ENCODE measurements at regions not wholly inside any gene's neighbourhood (a gene's known extent, or its start where the extent isn't known, plus 50 kb on each side); places are given as distances from the start of the nearest gene placed in this dataset.

DNA sequence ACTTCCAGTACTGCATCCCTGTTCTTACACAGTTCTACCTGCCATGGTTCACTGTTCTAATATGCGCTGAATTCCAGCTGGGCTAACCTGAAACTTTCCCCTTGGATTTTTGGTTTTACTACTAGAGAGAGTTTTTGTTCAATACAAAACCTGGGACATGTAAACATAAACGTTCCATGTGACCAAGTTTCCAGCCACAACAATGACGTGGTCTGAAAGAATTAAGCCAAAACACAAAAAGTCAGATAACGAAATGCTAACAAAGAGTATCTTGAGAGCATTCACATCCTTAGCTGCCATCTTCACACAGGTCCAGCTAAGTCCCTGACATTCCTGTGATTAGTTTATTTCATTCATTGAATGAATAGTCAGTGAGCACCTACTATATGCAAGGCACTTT lies 467.0 kb upstream of the PKDCC start:
- TF ChIP-seq, protein P1, sequence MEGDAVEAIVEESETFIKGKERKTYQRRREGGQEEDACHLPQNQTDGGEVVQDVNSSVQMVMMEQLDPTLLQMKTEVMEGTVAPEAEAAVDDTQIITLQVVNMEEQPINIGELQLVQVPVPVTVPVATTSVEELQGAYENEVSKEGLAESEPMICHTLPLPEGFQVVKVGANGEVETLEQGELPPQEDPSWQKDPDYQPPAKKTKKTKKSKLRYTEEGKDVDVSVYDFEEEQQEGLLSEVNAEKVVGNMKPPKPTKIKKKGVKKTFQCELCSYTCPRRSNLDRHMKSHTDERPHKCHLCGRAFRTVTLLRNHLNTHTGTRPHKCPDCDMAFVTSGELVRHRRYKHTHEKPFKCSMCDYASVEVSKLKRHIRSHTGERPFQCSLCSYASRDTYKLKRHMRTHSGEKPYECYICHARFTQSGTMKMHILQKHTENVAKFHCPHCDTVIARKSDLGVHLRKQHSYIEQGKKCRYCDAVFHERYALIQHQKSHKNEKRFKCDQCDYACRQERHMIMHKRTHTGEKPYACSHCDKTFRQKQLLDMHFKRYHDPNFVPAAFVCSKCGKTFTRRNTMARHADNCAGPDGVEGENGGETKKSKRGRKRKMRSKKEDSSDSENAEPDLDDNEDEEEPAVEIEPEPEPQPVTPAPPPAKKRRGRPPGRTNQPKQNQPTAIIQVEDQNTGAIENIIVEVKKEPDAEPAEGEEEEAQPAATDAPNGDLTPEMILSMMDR (IDR thresholded peaks at IDR 0.05) = no peak
- TF ChIP-seq, protein P2, sequence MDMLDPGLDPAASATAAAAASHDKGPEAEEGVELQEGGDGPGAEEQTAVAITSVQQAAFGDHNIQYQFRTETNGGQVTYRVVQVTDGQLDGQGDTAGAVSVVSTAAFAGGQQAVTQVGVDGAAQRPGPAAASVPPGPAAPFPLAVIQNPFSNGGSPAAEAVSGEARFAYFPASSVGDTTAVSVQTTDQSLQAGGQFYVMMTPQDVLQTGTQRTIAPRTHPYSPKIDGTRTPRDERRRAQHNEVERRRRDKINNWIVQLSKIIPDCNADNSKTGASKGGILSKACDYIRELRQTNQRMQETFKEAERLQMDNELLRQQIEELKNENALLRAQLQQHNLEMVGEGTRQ (IDR thresholded peaks at IDR 0.05) = no peak
- TF ChIP-seq POLR2A (IDR thresholded peaks at IDR 0.05; ENCODE audit: low read length) (no peak), POLR2AphosphoS2 (conservative IDR thresholded peaks at IDR 0.05; ENCODE audit: low read length) (no peak), EP300 (IDR thresholded peaks at IDR 0.05) (no peak), CEBPB (IDR thresholded peaks at IDR 0.05) (no peak), MYC (IDR thresholded peaks at IDR 0.05; ENCODE audit: borderline replicate concordance, low read length) (no peak), EHMT2 (IDR thresholded peaks at IDR 0.05; ENCODE audit: low read depth) (no peak), NR3C1 (IDR thresholded peaks at IDR 0.05) (no peak)
- TF ChIP-seq, protein P3, sequence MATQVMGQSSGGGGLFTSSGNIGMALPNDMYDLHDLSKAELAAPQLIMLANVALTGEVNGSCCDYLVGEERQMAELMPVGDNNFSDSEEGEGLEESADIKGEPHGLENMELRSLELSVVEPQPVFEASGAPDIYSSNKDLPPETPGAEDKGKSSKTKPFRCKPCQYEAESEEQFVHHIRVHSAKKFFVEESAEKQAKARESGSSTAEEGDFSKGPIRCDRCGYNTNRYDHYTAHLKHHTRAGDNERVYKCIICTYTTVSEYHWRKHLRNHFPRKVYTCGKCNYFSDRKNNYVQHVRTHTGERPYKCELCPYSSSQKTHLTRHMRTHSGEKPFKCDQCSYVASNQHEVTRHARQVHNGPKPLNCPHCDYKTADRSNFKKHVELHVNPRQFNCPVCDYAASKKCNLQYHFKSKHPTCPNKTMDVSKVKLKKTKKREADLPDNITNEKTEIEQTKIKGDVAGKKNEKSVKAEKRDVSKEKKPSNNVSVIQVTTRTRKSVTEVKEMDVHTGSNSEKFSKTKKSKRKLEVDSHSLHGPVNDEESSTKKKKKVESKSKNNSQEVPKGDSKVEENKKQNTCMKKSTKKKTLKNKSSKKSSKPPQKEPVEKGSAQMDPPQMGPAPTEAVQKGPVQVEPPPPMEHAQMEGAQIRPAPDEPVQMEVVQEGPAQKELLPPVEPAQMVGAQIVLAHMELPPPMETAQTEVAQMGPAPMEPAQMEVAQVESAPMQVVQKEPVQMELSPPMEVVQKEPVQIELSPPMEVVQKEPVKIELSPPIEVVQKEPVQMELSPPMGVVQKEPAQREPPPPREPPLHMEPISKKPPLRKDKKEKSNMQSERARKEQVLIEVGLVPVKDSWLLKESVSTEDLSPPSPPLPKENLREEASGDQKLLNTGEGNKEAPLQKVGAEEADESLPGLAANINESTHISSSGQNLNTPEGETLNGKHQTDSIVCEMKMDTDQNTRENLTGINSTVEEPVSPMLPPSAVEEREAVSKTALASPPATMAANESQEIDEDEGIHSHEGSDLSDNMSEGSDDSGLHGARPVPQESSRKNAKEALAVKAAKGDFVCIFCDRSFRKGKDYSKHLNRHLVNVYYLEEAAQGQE (IDR thresholded peaks at IDR 0.05) = no peak
- TF ChIP-seq, protein P4, sequence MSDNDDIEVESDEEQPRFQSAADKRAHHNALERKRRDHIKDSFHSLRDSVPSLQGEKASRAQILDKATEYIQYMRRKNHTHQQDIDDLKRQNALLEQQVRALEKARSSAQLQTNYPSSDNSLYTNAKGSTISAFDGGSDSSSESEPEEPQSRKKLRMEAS (IDR thresholded peaks at IDR 0.05) = no peak
- TF ChIP-seq, protein P5, sequence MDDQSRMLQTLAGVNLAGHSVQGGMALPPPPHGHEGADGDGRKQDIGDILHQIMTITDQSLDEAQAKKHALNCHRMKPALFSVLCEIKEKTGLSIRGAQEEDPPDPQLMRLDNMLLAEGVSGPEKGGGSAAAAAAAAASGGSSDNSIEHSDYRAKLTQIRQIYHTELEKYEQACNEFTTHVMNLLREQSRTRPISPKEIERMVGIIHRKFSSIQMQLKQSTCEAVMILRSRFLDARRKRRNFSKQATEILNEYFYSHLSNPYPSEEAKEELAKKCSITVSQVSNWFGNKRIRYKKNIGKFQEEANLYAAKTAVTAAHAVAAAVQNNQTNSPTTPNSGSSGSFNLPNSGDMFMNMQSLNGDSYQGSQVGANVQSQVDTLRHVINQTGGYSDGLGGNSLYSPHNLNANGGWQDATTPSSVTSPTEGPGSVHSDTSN (IDR thresholded peaks at IDR 0.05) = no peak

Measured in A549 (cell line).